ENCODE measurements at regions not wholly inside any gene's neighbourhood (a gene's known extent, or its start where the extent isn't known, plus 50 kb on each side); places are given as distances from the start of the nearest gene placed in this dataset.

- peak in 5 of 11 donors; percentile 14 to 38 (median 20) for DNase-seq (ENCODE audit: extremely low read depth in 1 of 11, low read depth in 9 of 11, low spot score in 4 of 11)
These were observed 499.5 kb downstream of the ANKRD50 start for GRCh38 chr4:124212815-124213630.

GRCh38 chr4:124219389-124219788, 493.1 kb downstream of the ANKRD50 start:
- no peak for DNase-seq (ENCODE audit: extremely low read depth in 1 of 11, low read depth in 9 of 11, low spot score in 4 of 11)

- no peak for DNase-seq (ENCODE audit: extremely low read depth in 1 of 11, low read depth in 9 of 11, low spot score in 4 of 11)
These were observed 488.3 kb downstream of the ANKRD50 start for GRCh38 chr4:124224256-124224655.

- no peak for DNase-seq (ENCODE audit: extremely low read depth in 1 of 11, low read depth in 9 of 11, low spot score in 4 of 11)
These were observed 484.6 kb downstream of the ANKRD50 start for GRCh38 chr4:124227981-124228380.

GRCh38 chr4:124230268-124230667, 482.3 kb downstream of the ANKRD50 start:
- no peak for DNase-seq (ENCODE audit: extremely low read depth in 1 of 11, low read depth in 9 of 11, low spot score in 4 of 11)

GRCh38 chr4:124234771-124235170, 477.8 kb downstream of the ANKRD50 start:
- DNase-seq (ENCODE audit: extremely low read depth in 1 of 11, low read depth in 9 of 11, low spot score in 4 of 11), result no peak

DNA sequence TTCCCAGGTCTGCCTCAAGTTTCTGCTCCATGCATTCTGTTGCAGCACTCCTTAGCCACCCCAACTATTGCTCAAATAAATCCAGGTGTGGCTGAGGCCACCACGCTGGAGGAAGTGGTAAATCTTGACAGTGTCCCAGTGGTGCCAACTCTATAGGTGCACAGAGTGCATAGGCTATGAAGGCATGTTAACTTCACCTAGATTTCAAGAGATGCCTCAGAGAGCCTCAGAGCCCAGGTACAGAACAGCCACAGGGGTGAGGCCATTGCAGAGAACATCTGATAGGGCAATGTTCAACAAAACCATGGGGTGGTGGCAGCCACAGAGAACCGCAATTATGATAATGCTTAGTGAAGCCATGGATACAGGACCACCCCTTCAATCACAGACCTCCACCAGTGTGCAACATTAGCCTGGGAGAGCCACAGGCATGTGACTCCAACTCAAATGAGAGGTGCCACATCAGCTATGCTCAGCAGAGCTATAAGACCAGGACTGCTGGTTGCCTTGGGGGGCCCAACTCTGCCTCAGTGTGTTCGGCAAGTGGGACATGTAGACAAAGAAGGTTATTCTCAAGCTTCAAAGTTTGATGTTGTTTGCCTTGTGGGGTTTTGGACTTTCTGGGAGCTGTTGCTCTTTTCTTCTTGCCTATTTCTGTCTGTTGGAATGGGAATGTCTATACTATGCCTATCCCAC, 468.7 kb downstream of the ANKRD50 start:
- no peak for DNase-seq (ENCODE audit: extremely low read depth in 1 of 11, low read depth in 9 of 11, low spot score in 4 of 11)

DNA sequence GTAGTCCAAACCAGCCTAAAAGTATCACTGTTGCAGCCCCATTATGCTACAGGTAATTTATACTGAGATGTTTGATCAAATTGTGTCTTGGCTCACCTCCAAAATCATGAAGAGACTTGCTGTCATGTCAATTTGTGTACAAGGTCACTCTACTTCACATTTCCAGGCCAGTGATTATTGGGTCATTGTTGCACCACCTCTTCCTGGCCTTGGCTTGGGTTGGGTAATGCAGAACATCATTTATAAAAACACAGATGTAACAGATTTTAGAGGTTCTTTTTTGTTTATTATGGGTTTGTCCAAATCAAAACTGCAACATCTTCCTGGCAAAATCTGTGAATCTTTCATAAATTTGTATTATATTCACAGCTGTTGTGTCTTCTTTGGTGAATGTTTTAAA, 459.5 kb downstream of the ANKRD50 start:
- no peak for DNase-seq (ENCODE audit: extremely low read depth in 1 of 11, low read depth in 9 of 11, low spot score in 4 of 11)

DNA sequence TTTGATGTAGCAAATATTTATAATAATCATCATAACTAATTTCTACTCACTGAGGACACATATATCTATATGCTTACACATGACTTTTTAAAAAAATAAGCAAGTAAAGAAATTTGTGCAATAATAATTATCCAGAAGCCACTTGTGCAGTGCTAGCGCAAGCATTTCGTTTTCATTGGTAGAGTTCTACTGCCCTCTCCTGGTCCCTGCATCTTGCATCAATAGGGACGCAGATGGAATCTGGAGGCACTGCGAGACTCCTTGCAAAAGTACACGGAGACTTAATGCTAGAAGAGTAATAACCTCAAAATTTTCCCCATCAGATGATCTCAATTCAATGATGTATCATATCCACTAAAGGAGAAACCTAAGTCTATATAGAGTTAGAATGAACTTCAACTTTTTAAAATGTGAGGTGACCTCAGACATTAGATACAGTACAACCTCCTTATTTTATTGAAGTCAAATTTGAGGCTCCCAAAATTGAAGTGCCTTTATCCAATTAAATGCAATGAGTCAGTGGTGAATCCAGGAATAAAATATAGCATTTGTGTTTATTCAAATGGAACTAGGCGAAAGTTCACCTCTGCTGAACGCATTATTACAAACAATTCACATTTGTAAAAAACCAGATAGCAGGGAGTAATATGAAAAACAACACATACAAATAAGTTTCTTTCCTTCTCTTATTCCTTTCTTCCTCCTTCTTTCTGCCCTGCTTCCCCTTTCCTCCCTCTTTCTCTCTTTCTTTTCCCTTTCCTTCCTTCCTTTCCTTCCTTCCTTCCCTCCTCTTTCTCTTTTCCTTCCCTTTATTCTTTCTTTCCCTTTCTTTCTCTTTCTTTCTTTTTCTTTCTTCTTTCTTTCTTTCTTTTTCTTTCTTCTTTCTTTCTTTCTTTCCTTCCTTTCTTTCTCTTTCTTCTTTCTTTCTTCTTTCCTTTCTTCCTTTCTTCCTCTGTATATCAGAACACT, 450.0 kb downstream of the ANKRD50 start:
- peak; percentile 59 to 83 (median 75) for DNase-seq (ENCODE audit: extremely low read depth in 1 of 11, low read depth in 9 of 11, low spot score in 4 of 11)

GRCh38 chr4:124265701-124266100, 446.8 kb downstream of the ANKRD50 start:
- no peak for DNase-seq (ENCODE audit: extremely low read depth in 1 of 11, low read depth in 9 of 11, low spot score in 4 of 11)

DNA sequence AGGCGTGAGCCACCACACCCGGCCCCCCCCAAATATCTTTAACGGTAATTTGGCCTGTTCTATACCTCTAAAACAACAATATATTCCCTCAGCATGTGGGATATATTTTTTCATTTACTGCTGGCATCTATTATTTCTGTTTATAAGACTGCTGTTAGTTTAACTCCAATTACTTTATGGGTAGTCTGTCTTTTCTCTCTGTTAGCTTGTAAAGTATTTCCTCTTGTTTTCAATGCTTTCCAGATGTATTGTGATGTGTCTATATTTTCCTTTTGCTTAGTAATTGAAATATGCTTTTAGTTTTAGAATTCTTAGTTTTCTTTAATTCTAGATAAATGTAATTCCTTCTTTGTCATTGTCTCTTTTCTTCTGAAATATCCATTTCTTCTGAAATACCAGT, 445.8 kb downstream of the ANKRD50 start:
- no peak for DNase-seq (ENCODE audit: extremely low read depth in 1 of 11, low read depth in 9 of 11, low spot score in 4 of 11)

DNA sequence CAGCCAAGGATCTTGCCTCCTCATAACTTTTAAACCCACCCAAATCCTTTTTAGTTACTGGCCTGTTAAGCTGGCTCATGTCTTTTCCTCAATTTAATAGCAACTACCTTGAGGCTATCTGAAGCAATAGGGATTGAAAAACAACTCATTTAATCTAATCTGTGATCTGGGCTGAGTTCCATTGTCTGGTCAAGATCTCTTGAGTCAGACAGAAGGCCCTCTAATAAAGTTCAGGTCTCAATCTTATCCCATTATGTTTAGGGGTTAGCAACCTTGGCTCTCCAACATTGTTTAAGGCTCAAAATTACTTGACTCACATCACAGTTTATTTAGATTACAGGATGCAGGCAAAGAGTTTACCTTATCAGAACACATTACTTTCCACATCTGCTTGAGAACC, 436.1 kb downstream of the ANKRD50 start:
- no peak for DNase-seq (ENCODE audit: extremely low read depth in 1 of 11, low read depth in 9 of 11, low spot score in 4 of 11)

DNA sequence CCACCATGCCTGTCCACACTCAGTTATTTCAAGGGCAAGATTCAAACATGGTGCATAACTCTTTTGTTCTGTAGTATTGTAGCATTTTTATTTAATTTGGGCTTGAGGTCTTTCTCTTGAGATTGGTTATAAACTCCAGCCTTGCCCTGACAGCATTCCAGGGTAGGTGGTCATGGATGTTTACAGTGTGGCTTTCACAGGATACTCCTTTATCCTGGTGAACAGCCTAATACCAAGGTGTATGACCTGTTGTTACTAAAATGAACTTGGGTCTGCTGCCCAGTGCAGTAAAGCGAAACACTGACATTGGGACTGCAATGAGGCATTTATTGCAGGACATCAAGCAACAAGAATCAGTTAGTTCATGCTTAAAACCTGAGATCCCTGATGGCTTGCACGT, 434.8 kb downstream of the ANKRD50 start:
- DNase-seq (ENCODE audit: extremely low read depth in 1 of 11, low read depth in 9 of 11, low spot score in 4 of 11), result no peak

DNA sequence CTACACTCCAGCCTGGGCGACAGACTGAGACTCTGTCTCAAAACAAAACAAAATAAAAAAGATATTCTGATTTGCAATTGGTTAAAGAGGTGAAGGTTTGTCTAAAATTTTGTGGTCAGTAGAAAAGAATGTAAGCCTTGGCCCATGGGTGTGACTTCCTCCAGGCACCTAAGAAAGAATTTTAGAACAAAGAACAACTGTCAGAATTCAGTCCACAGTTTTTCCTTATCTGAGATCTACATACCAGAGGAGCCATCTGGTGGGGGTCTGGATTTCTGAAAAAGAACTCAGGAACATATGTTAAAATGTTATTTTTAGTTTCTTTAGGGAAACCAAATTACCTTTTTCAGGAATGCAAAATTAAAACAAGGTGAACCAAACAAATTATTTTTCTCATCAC, 434.1 kb downstream of the ANKRD50 start:
- DNase-seq (ENCODE audit: extremely low read depth in 1 of 11, low read depth in 9 of 11, low spot score in 4 of 11), result no peak

DNA sequence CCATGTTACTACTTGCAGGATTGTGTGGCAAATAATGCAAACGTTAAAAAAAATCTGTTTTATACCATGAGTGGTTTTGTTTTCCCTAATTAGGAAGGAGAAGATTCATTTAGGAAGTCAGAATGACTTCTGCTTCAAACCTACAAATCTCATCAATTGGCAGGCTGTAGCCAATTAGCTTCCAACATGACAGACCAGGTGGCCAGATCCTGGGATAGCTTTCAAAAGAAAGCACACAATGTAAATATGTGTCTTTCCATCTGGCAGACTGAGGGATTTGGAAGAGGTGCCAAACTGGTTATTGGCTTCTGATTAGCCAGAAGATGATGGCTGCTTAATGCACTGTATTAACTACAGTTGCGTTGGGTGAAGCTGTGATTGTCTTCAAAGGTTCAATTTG, 432.8 kb downstream of the ANKRD50 start:
- no peak for DNase-seq (ENCODE audit: extremely low read depth in 1 of 11, low read depth in 9 of 11, low spot score in 4 of 11)

- no peak for DNase-seq (ENCODE audit: extremely low read depth in 1 of 11, low read depth in 9 of 11, low spot score in 4 of 11)
These were observed 430.1 kb downstream of the ANKRD50 start for GRCh38 chr4:124282301-124282898.

- DNase-seq (ENCODE audit: extremely low read depth in 1 of 11, low read depth in 9 of 11, low spot score in 4 of 11), result no peak
These were observed 423.6 kb downstream of the ANKRD50 start for GRCh38 chr4:124288706-124289486.

GRCh38 chr4:124290678-124291077, 421.9 kb downstream of the ANKRD50 start:
- DNase-seq (ENCODE audit: extremely low read depth in 1 of 11, low read depth in 9 of 11, low spot score in 4 of 11), result no peak

Measured in renal cortex interstitium (tissue), 11 donors.